ENCODE measurements at regions not wholly inside any gene's neighbourhood (a gene's known extent, or its start where the extent isn't known, plus 50 kb on each side); places are given as distances from the start of the nearest gene placed in this dataset.

DNA sequence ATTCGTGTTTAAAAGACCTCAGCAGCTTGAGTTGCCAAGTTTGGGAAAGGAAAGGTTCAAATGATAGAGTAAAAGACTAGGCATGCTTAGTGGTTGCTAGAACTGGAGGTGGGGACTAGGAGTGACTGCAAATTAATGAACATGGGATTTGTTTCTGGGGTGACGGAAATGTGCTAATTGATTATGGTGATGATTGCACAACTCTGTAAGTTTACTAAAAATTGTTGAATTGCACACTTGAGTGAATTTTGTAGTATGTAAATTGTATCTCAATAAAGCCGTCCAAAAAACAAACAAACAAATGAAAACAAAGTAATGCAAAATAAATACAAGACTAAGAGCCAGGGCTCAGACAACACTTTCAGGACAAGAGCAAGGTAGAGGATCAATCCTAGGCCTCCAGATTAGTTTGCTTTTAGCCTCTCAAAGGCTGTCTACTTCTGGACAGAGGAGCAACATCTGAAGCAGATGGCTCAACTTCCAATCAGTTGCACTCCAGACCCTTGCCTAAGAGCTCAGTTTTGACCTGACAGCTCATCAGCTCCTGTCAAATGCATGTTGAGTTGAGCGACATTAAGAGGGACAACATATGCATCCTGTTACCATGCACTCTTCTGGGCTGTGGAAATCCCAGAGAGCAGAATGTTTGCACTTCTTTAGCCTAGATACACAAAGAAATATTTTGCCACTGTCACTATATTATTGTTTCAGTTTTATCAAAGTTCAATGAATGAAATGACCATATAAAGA is 111.2 kb upstream of the ASIC2 start:
- DNase-seq (ENCODE audit: low read depth): no peak

DNA sequence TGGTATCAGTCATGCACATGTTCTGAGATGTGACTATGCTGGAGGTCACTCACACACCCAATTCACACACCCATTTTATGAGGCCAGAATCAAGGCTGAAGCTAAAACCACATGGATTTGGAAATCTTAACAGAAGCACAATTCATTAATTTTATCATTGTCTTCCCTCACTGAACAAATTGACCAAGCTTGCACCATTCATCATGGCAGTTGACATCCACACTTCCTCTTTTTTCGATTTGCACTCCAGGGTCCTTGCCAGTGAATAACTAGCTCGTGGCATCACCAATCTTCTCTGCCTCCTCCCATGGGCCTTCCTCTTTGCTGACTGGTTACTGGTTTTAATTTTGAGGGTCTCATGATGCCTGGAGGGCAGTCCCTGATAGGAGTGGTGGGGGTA is 123.0 kb upstream of the ASIC2 start:
- no peak for DNase-seq (ENCODE audit: low read depth)

DNA sequence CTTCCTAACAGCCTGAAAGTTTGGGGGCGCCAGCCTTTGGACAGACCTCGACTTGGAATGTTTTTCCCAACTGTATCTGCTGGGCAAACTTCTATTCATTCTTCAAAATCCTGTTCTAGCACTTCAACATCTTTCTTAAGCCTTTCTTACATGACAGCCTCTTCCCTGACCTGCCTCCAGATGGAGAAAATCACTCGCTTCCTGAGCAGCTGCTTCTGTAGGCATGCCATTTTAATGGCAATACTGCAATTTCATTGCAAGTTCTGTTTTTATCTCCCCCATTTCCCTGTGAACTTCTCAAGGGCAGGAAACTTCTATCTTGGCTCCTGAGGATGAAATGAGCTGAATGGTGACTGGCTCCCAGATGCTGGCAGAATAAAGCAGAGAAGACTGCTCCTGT is 128.8 kb upstream of the ASIC2 start:
- DNase-seq (ENCODE audit: low read depth): no peak

DNA sequence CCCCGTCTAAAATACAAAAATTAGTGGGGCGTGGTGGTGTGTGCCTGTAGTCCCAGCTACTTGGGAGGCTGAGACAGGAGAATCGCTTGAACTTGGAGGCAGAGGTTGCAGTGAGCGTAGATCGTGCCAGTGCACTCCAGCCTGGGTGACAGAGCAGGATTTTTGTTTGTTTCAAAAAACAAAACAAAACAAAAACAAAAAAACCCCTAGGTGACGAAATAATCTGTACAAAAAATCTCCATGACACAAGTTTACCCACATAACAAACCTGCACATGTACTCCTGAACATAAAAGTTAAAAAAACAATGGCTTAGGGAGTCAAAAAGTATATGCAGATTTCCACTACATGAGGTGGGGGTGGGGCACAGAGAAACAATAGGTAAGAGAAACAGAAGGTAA is 140.5 kb upstream of the ASIC2 start:
- DNase-seq (ENCODE audit: low read depth): no peak

DNA sequence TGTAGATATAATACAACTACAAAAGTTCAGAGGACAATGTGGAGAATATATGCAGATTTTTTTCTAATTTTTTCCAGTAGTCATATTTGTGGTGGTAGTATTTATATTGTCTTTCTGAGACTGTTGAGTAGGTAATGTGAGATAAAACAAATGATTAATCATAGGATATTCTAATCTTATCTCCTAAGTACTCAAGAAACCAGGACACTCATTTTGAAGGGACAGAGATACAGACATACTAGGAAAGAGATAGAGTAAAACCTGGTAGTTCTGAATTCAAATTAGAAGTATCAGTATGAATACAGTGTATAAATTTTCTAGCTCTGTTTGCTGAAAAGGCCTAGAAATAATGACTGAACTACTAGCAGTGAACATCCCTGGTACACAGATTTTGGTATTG is 141.7 kb upstream of the ASIC2 start:
- no peak for DNase-seq (ENCODE audit: low read depth)

DNA sequence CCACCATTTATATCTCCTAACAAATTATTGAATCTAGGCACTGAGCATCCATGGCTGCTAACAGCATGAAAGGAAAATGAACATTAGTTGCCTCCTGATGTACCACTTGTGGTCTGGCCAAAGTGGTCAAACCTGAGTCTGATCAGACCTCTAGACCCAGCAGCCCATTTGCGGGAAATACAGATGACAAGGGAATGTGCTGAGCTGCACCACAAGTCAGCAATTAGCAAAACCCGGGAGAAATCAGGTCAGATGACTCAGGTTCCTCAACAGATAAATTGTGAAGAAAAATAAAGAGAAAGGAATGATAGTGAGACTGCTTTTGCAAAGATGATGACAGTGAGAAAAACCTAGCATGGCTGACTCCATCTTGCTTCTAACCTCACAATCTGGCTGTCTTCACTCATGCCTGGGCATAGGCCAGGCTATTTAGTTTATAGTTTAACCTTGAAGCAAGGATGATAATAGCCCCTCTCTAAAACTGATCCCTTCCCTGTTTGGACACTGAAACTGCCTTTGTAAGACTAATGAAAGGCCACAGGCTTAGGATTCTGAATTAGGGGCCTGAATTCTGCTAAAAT is 142.7 kb upstream of the ASIC2 start:
- no peak for DNase-seq (ENCODE audit: low read depth)

DNA sequence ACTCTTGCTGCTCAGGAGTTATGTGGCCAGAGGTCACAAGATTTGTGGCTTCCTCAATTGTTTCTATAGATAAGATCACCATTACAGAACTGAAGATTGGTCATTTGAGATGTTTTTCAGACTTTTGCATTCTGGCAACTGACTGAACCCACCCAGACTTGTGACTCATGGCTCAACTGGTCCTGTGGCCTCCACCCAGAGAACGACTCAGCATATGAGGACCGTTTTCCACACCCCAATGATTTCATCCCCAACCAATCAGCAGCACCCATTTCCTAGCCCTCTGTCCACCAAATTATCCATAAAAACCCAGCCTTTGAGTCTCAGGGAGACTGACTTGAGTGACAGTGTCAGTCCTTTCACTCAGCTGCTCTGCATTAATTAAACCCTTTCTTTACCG is 143.2 kb upstream of the ASIC2 start:
- no peak for DNase-seq (ENCODE audit: low read depth)

DNA sequence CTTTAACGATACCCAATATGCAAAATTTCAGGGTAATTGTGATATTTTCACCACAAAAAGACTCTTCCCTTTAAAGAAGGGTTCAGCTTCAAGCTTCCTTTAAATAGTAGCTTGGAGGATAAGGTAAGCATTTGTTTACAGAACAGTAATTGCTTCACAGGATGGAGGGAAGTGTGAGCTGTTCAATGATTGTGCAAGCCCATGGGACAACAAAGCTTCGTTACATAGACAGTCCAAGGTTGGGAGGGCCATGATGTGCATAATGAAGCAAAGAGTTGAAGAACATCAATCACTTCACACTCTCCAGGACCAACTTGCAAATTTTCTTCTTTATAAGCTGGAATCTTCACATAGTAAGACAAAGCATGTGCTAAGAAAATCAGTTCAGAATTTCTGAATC is 145.0 kb upstream of the ASIC2 start:
- no peak for DNase-seq (ENCODE audit: low read depth)

DNA sequence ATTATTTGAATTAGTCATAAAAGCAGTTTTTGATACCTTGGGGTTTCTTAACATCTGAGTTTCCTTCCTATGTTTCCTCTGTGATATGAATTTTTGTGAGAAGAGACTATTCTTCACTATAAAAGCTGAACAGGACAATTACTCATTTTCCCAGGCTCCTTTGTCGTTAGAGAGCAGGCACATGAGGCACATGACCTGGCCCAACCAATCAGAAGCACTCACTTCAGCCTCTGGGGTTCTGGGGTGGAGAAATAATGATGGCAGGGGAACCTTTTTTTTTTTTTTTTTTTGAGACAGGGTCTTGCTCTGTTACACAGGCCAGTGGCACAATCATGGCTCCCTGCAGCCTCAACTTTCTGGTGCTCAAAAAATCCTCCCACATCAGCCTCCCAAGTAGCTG is 145.5 kb upstream of the ASIC2 start:
- DNase-seq (ENCODE audit: low read depth): no peak

DNA sequence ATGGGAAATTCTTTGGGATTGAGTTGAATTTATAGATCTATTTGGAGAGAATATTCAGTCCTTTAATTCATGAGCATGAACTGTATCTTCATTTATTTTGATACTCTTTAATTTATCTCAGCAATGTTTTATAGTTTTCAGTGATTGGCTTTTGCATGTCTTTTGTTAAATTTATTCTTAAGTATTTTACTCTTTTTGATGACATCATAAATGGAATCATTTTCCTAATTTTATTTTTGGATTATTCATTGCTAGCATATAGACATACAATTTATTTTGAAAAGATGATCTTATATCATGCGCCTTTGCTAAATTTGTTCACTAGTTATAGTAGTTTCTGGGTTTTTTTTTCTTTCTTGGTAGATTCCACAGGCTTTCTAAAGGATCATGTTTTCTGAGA is 149.2 kb upstream of the ASIC2 start:
- DNase-seq (ENCODE audit: low read depth): no peak

DNA sequence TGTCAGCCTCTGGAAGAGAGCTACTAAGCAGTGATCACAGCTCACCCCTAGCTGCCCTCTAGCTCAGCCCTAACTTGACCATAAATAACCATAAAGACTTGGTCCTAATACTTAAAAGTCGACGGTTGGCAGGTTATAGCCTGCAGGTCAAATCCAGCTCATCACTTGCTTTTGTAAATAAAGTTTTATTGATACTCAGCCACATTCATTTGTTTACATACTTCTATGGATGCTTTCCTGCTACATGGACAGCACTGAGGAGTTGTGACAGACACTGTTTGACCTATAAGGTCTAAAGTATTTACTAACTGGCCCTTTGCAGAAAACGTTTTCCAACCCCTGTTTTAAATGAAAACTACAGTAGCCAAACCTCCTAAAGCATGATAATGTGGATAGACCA is 151.6 kb upstream of the ASIC2 start:
- no peak for DNase-seq (ENCODE audit: low read depth)

DNA sequence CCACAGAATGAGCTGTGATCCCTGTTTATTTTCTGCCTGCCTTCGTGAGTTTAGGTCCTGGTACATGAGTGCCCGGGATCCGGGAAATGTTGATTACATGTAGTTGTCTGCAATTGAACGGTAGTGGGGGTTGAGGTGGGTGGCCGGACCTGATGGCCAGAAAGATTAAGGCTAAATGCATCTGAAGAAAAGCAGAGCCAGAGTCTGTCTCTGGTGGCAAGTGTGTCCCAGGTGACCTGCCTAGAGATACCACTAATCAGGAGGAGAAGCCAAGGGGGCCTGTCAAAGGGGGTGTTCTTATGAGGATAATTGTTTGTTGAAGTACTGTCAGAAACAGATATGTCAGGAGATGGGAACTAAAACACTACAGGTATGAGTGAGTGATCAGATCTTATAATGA is 154.0 kb upstream of the ASIC2 start:
- DNase-seq (ENCODE audit: low read depth): no peak

DNA sequence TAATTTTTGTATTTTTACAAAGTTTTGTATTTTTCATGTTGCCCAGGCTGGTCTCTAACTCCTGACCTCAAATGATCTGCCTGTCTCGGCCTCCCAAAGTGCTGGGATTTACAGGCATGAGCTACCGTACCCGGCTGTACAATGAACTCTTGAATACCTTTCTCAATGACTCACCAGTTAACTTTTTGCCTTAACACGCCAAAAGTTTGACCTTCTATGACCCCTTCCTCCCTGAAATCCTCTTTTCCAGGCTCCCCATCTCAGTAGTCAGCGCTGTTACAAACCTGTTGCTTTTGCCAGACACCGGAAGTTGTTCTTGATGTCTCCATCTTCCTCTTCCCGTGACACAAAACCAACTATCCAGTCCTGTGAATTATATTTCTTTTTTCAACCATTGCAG is 158.1 kb upstream of the ASIC2 start:
- no peak for DNase-seq (ENCODE audit: low read depth)

DNA sequence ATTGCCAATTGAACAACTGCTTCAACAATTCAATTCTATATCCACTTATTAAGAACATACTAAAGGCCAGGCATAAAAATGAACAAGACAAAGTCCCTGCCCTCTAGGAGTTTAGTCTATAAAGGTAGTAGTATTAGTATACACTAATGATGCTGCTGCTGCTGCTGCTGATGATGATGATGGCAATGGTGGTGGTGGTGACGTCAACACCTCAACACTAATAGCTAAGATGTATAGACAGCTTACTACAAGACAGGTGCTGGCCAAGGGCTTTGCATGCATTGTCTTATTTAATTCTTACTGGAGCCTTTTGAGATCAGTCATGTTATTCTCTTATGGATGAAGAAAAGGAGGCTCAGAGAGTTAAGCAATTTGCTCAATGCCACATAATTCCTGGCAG is 164.4 kb upstream of the ASIC2 start:
- no peak for DNase-seq (ENCODE audit: low read depth)

DNA sequence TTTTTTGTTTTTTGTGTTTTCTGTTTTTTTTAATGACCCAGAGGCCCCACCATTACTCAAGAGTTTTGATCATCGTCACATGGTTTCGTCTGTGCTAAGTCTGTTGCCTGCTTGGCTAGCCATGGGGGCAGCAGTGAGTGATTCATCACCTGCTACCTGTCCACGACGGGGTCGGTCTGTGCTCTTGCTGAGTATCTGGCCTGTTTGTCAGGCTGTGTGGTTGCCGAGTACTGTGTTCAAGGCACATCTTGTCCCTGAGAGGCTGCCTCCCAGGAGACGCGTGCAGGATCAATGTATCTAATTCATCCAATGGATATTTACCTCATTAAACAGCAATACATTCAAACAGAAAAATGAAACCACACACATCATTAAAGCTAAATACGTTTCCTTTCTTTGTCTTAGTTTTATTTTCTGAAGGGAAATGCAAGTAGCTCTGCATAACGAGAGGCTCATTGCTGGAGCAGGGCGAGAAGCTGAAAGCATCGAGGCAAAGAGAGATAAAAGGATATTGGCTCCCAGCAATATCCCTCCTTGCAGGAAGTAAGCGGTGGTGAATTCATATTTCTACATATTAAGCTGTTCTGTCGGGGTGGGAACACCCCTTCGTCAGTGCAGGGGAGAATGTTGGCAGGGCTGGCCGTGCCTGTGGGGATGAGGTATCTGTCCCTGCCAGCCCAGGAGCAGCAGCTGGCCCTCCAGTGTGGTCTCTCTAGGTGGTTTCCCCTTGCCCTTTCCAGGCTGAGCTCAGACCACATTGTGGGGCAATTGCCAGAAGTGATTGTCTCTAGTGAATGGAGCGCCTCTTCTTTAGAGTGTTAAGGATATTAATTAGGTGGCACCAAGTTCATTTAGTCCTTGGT is 166.2 kb upstream of the ASIC2 start:
- no peak for DNase-seq (ENCODE audit: low read depth)

DNA sequence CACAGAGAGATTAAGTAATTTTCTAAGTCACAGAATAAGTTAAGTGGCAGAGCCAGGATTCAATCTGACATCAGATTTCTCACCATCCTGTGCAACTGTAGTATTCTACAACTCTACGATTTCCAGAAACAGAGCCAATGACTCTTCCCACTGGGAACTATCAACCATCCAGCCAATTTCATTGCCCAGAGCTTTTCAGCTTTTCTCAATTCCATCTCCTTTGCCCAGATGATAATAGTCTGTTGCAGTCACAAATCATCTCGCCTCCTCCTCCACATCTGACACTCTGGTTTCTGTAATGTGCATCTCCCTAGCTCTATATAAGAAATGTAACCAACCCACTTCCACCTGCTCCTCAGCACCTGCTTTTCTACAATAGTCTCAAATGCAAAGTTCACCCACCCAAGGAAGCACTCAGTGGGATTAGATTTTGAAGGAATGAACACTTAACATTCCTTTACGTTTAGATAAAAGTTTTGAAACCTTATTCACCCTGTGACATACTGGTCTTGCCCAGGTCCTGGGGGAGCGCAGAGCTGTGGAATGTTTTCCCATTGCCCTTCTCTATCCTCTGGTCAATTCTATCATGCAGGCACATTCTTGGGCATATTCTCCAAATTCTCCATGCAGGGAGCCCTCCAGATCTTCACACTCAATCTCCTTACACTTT is 167.8 kb upstream of the ASIC2 start:
- no peak for DNase-seq (ENCODE audit: low read depth)

DNA sequence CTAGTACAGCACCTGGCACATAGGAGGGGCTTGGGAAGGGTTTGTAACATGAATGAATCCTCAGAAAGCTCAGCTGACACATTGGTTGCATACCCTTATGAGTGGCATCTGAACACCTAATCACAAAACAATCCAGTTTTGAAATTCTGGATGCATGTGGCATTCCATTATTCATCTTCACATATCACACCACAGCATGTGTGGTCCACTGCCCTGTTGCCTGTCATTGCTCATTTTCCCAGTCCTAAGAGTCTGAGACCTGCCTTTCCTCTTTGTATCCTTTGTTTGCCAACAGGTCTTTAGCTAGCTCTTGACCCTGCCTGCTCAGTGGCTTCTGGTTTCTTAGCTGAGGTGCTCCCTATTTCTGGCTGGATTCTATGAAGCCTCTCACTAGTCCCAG is 170.8 kb upstream of the ASIC2 start:
- DNase-seq (ENCODE audit: low read depth): no peak

DNA sequence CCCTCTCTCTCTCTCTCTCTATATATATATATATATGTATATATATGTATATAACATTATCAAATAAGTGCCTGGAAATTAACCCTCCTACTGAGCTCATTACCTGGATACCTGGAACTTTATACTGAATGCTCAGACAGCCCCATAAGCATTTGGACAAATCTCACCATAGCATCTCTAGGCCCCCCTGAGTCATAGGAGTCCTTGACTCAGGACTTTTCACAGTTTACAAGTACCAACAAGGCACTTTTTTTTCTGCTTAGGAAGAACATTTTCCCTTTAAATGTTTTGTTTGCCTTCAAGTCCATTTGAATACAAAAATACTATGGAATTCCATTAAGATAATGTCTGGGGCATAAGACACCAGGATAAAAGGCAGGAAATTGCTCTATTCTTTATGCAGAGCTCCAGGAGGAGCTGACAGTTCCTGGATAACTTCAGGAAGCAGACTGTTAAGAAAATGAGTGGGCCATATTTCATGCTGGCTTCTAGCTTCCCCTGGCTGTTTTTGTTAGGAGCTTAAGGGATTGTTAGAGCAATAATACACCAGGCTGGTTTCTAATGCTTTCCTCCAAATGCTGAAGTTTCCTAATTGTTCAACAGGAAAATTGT is 171.7 kb upstream of the ASIC2 start:
- no peak for DNase-seq (ENCODE audit: low read depth)

DNA sequence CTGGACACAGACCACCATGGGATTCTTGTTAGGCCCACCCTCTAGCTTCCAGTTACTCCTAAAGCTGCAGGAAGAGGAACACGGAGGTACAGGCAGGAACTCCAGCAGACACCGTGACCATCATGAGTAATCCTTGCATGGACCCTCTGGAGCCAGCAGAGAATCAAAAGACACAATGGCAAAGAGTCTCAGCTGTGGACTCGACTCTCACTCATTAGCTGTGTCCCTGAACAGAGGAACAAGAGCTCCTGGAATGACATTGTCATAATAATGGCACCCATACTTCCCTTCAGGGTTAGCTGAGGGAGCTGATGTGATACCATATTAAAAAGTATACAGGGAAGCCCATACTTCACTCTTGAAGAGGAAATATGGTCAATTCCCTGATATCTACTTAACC is 176.3 kb upstream of the ASIC2 start:
- DNase-seq (ENCODE audit: low read depth): no peak

DNA sequence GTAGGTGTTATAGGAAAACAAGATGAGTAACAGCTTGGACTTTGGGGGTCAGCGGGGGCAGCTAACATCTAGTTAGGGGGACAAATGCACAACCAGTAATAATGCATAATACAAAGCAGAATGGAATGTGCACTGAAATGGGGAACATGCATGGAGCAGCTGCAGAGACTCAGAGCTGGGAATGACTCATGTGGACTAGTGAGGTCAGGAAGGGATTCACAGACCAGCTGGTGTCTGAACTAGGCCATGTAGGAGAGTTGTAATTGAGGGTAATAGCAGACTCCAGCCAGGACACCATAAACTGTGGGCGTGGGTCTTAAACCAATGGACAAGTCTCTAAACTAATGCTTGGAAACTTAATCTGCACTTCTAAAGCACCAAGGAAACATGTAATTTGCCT is 176.8 kb upstream of the ASIC2 start:
- no peak for DNase-seq (ENCODE audit: low read depth)

DNA sequence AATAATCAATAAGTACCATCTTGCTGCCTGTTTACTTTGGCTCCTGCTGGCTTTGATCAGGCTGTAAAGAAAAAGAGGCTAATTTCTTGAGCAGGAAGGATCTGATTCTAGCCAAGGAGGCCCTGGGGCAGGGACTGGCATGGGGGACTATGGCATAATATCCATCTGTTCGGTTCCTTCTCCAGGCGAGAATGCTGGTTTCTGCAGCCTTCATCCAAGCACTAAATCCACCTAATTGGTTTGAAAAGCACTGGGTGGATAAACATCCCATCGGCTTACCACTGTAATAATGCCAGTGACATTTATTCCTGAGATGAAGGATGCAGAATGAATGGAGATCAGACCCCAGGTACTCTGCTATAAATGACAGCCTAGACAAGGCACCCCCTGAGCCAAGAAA is 180.0 kb upstream of the ASIC2 start:
- DNase-seq (ENCODE audit: low read depth): no peak

DNA sequence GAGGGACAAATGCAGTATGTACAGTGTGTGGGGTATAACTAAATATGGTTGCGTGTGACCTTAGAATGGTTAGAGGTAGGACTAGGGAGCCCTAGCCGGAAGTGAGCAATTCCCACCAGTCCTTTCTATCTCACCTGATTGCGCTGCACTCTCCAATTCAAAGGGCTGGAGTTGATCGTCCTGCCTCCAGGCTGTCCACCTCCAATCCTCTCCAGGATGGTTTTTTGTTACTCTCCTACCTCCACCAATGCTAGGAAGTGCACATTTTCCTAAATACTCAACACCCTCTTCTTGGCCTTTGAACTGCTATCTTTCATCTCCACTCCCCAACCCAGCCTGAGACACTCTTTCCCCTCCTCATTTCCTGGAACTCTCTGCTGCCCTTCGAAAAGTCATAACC is 181.7 kb upstream of the ASIC2 start:
- DNase-seq (ENCODE audit: low read depth): no peak

Measured in activated T-cell treated with anti-CD3 and anti-CD28 coated beads for 1 hour (primary cell).